Aorta (tissue), 5 donors: ENCODE measurements at regions not wholly inside any gene's neighbourhood (a gene's known extent, or its start where the extent isn't known, plus 50 kb on each side); places are given as distances from the start of the nearest gene placed in this dataset.

ENCODE experiments used
- ATAC-seq: fragments of 200-7000 bp; cut with Tn5 transposase; one replicate; pipeline ENCODE4 v1.9.1; 2022; ENCODE audit warnings: moderate library complexity; ENCODE audit not compliant: low FRiP score
- DNase-seq, 2 donors: peaks; one replicate each; pipeline ENCODE4 v3.0.0-alpha.2; 2020
- H3K27ac ChIP-seq, 2 donors: one replicate each; pipeline ENCODE4 v1.5.1; 2013; ENCODE audit warnings: low read length in 2 of 2, mild to moderate bottlenecking in 2 of 2, moderate library complexity in 2 of 2, control low read depth in 1 of 2, inconsistent platforms in 1 of 2, low read depth in 1 of 2
- H3K27me3 ChIP-seq, 2 donors: one replicate each; pipeline ENCODE4 v1.6.1; 2013; ENCODE audit warnings: control low read depth in 1 of 2, low read length in 1 of 2, mild to moderate bottlenecking in 1 of 2, moderate library complexity in 1 of 2; ENCODE audit not compliant: insufficient read depth in 2 of 2, control insufficient read depth in 1 of 2
- H3K36me3 ChIP-seq, 2 donors: one replicate each; pipeline ENCODE4 v1.6.1; 2013; ENCODE audit warnings: control low read depth in 1 of 2, low read length in 1 of 2, mild to moderate bottlenecking in 1 of 2; ENCODE audit not compliant: insufficient read depth in 2 of 2, control insufficient read depth in 1 of 2
- H3K4me1 ChIP-seq, 2 donors: one replicate each; pipeline ENCODE4 v1.6.1; 2013; ENCODE audit warnings: low read length in 2 of 2, control low read depth in 1 of 2, mild to moderate bottlenecking in 1 of 2, moderate library complexity in 1 of 2; ENCODE audit not compliant: insufficient read depth in 2 of 2, control insufficient read depth in 1 of 2
- H3K4me3 ChIP-seq, 2 donors: one replicate each; pipeline ENCODE4 v1.5.1; 2013; ENCODE audit warnings: low read length in 2 of 2, control low read depth in 1 of 2, mild to moderate bottlenecking in 1 of 2
- H3K9me3 ChIP-seq: one replicate; pipeline ENCODE4 v1.6.1; 2013; ENCODE audit warnings: mild to moderate bottlenecking, low read length; ENCODE audit not compliant: control insufficient read depth
- WGBS, 2 donors: extraction: QIAGEN DNeasy Blood & Tissue Kit; methylation state at CpG; one replicate each; pipeline ENCODE4 v1.1.7; 2013; 5-methylcytosine and 5-hydroxymethylcytosine counted together
- intact Hi-C, 2 donors: fragments of 100-400 bp; cut with DNase I; formaldehyde crosslinking; loops; one replicate each; pipeline versions ENCODE4 v1.14.2 to v1.15.0; 2022
- donor health status: healthy with polysubstance abuse.
- donor health status: Bipolar disorder and iron deficiency.
- donor health status: DM: no; HTN: no; CAD: no.
- donor health status: DM: no; HTN: no; CAD: no.
- donor health status: DM: yes; HTN: yes; CAD: no.

GRCh38 chr1:58154256-58154655 is 392.3 kb downstream of the OMA1 start:
- no peak overlapping the region for H3K27ac ChIP-seq
- DNase-seq = no peak
- no peaks in the 10 kb centered on the region for H3K36me3 ChIP-seq
- H3K4me3 ChIP-seq = no peak overlapping the region
- H3K27me3 ChIP-seq = no peaks in the 10 kb centered on the region
- ATAC-seq = no peak
- no peaks in the 10 kb centered on the region for H3K4me1 ChIP-seq
- 70 to 81% methylated on average over 2 of the region's 2 CpGs for WGBS, 2 donors
- H3K9me3 ChIP-seq = peaks cover 2% of the 10 kb centered on the region
- intact Hi-C loops = loop anchor here in 1 of 2 donors (10.0 kb wide), 1 partner anchor 1319 kb away; no protein-coding TSS in a partner anchor

DNA sequence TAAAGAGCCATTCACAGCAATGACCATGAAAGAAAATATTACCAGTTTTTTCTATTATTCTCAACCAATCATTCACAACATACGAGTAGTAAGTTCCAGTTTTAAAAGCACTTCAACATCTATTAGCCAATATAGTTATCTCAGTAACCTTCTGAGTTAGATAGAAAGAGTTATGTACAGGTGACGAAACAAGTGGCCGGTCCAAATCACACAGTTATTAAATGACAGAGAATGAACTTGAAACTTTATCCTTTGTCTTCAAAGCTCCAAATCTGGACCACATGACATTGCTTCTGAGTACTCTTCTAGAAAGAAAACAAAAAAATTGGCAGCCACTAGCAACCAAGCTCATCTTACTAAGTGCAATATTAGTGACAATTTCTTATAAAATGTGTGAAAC is 393.8 kb downstream of the OMA1 start:
- WGBS, 2 donors = 84 to 91% methylated on average over 3 of the region's 3 CpGs
- Histone ChIP-seq H3K4me3 (no peak overlapping the region), H3K4me1 (no peaks in the 10 kb centered on the region), H3K27me3 (no peaks in the 10 kb centered on the region), H3K9me3 (peaks cover 2% of the 10 kb centered on the region), H3K27ac (no peak overlapping the region), H3K36me3 (no peaks in the 10 kb centered on the region)
- intact Hi-C loops = loop anchor here in 1 of 2 donors (10.0 kb wide), 1 partner anchor 1318 kb away; no protein-coding TSS in a partner anchor
- ATAC-seq (no peak), DNase-seq (no peak)

DNA sequence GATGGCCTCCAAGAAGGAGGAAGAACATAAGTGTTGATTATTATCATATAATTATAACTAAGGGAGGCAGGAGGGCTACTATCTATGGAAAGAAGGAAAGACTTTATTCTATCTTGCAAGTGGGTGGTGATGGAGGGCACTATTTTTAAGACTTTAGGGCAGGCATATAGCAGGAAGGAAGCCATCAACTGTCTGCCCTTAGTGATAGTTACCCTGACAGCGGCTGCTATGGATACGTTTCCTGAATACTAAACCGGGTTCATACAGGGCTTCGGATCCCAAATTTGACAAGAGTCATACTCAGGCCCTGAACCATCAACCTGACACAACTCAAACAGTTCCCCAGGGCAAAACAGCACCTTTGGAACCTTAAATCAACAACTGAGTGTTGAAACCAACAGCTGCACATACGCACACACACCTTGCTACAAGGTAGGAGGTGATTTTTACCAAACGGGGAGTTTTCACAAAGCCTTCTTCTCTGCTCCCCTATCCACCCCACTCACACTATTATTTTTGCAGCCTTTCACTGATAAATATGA is 397.2 kb downstream of the OMA1 start:
- ATAC-seq = no peak
- Histone ChIP-seq H3K4me1 (no peaks in the 10 kb centered on the region), H3K27me3 (no peaks in the 10 kb centered on the region), H3K9me3 (no peaks in the 10 kb centered on the region), H3K27ac (no peak overlapping the region), H3K36me3 (no peaks in the 10 kb centered on the region), H3K4me3 (no peak overlapping the region)
- intact Hi-C loops = no loop called here
- WGBS, 2 donors = 62 to 69% methylated on average over 6 of the region's 6 CpGs
- DNase-seq = no peak

- H3K27ac ChIP-seq = no peak overlapping the region
- H3K4me3 ChIP-seq = no peak overlapping the region
- no peaks in the 10 kb centered on the region for H3K4me1 ChIP-seq
- no peaks in the 10 kb centered on the region for H3K9me3 ChIP-seq
- 75 to 83% methylated on average over 5 of the region's 5 CpGs for WGBS, 2 donors
- no peaks in the 10 kb centered on the region for H3K36me3 ChIP-seq
- intact Hi-C loops = no loop called here
- ATAC-seq = no peak
- no peaks in the 10 kb centered on the region for H3K27me3 ChIP-seq
- no peak for DNase-seq
These were observed 401.7 kb downstream of the OMA1 start for GRCh38 chr1:58144698-58145270.

DNA sequence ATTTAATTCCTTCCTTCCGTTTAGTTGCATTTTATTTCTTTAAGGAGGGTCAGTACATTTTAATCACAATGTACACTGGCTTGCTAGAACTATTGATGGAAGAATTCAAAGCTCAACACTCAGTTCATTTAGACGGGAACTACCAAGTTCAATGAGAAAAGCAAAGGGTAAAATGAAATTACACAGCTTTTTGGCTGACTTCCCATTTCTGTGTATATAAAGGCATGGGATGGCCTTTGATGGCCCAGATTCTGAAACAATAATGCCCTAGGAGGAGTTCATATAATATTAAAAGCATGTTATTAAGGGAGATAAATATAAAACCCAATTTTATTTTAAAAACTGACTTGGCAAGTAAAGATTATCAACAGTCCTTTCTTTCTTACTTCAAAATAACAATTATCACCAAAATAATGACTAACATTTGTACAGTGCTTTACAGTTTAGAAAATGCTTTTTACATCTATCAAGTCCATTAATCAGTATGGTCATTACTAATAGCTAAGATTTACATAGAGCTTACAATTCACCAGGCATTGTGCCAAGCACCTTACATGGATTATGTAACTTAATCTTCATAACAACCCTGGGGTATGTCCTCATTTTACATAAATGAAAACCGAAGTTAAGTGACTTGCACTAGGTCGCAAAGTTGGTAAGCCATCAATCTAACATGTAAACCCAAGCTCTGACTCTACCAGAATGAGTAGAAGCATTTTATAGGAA is 402.4 kb downstream of the OMA1 start:
- WGBS, 2 donors = 53 to 64% methylated on average over 4 of the region's 4 CpGs
- Histone ChIP-seq H3K27ac (no peak overlapping the region), H3K27me3 (no peaks in the 10 kb centered on the region), H3K4me1 (no peaks in the 10 kb centered on the region), H3K4me3 (no peak overlapping the region), H3K36me3 (no peaks in the 10 kb centered on the region), H3K9me3 (no peaks in the 10 kb centered on the region)
- intact Hi-C loops = no loop called here
- ATAC-seq = no peak
- DNase-seq = no peak

- peaks cover 0 to 1% of the 10 kb centered on the region in 2 donors for H3K27me3 ChIP-seq
- intact Hi-C loops = no loop called here
- H3K4me3 ChIP-seq = no peak overlapping the region
- no peak for ATAC-seq
- no peaks in the 10 kb centered on the region for H3K4me1 ChIP-seq
- no peaks in the 10 kb centered on the region for H3K36me3 ChIP-seq
- DNase-seq = no peak
- 30 to 35% methylated on average over 2 of the region's 2 CpGs for WGBS, 2 donors
- H3K27ac ChIP-seq = no peak overlapping the region
- H3K9me3 ChIP-seq = peaks cover 3% of the 10 kb centered on the region
These were observed 410.1 kb downstream of the OMA1 start for GRCh38 chr1:58136387-58136786.

- WGBS, 2 donors = 66 to 77% methylated on average over 3 of the region's 3 CpGs
- no peak overlapping the region for H3K27ac ChIP-seq
- ATAC-seq (no peak), DNase-seq (no peak)
- H3K4me3 ChIP-seq = no peak overlapping the region
- H3K4me1 ChIP-seq = no peaks in the 10 kb centered on the region
- peaks cover 0 to 1% of the 10 kb centered on the region in 2 donors for H3K27me3 ChIP-seq
- H3K36me3 ChIP-seq = no peaks in the 10 kb centered on the region
- peaks cover 3% of the 10 kb centered on the region for H3K9me3 ChIP-seq
- intact Hi-C loops = no loop called here
These were observed 410.7 kb downstream of the OMA1 start for GRCh38 chr1:58135821-58136321.

DNA sequence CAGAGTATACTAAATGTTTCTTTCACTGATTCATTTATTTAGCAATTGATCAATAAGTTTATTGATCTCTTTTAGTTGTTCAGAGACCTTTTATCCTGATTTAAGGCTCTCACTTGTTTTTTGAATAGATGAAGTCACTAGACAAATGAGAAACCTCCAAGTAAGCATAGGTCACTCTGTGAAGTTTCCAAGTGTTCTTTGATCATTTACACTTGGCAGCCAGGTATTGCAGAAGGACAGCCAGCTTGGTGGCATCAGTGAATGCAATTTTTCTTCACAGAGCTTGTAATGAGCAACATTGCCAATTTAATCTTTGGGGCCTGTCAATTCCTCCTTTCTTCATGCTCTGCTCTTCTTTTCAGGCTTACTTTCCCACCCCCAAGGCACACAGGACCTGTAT is 413.0 kb downstream of the OMA1 start:
- intact Hi-C loops = no loop called here
- no peak for ATAC-seq
- no peak overlapping the region for H3K4me3 ChIP-seq
- H3K27me3 ChIP-seq = peaks cover 0 to 1% of the 10 kb centered on the region in 2 donors
- no peaks in the 10 kb centered on the region for H3K36me3 ChIP-seq
- H3K4me1 ChIP-seq = no peaks in the 10 kb centered on the region
- H3K27ac ChIP-seq = no peak overlapping the region
- no peak for DNase-seq
- peaks cover 3% of the 10 kb centered on the region for H3K9me3 ChIP-seq

DNA sequence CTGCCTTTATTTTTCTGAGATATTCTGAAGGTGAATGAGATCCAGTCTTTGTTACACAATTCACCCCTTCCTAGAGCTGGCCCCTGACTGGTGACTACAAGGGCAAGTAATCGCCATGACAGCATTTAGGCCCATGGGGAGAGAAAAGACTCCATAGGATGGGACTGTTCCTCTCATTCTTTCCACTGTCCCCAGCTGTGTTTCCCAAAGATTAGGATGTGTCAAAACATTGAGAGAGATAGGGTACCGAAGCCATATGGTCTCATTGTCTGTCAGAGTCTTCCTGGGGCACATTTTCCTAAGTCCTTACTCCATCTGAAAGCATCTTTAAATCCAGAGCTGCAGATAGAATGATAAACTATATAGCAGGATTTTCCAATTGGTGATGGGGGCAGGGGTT is 423.5 kb downstream of the OMA1 start:
- no peak for DNase-seq
- WGBS, 2 donors = 66 to 72% methylated on average over 2 of the region's 2 CpGs
- H3K27me3 ChIP-seq = no peaks in the 10 kb centered on the region
- intact Hi-C loops = no loop called here
- peaks cover 0 to 1% of the 10 kb centered on the region in 2 donors for H3K4me1 ChIP-seq
- ATAC-seq = no peak
- no peaks in the 10 kb centered on the region for H3K9me3 ChIP-seq
- H3K4me3 ChIP-seq = no peak overlapping the region
- no peaks in the 10 kb centered on the region for H3K36me3 ChIP-seq
- no peak overlapping the region for H3K27ac ChIP-seq
